ENCODE measurements at regions not wholly inside any gene's neighbourhood (a gene's known extent, or its start where the extent isn't known, plus 50 kb on each side); places are given as distances from the start of the nearest gene placed in this dataset.
"Not testable (repeated sequence)": the region's sequence is repeated elsewhere in the genome, so short reads cannot be mapped to it uniquely, and the experiment has no call there.

DNA sequence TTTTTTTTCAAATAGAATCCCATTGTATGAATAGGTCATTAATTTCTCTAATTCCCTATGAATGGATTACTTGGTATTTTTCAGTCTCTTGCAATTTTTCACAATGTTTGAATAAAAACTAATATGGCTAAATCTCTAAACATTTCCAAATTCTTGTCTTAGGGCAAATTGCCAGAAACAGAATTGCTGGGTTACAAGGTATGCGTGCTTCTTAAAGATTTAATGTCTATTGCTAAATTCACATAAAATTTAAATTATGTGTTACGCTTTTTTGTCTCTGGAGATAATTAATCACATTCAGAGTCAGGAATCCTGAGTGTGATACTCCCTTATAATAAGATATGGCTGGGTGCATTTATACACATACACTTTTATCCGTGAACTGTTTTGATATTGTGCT lies 264.5 kb upstream of the TBL1XR1 start:
- no peaks in the 10 kb centered on the region for H3K9me3 ChIP-seq (ENCODE audit: control insufficient read depth in 2 of 2, low read length in 2 of 2)
- no peaks in the 10 kb centered on the region for H3K4me1 ChIP-seq (ENCODE audit: control insufficient read depth in 2 of 2, insufficient read depth in 2 of 2, low read length in 2 of 2)
- H3K4me3 ChIP-seq (ENCODE audit: low read length in 2 of 2), result no peak overlapping the region
- H3K27me3 ChIP-seq (ENCODE audit: control insufficient read depth in 2 of 2, insufficient read depth in 2 of 2, low read length in 2 of 2), result no peaks in the 10 kb centered on the region
- no peak overlapping the region for H3K27ac ChIP-seq (ENCODE audit: low read depth in 2 of 2, low read length in 2 of 2)
- no peak overlapping the region for H3K9ac ChIP-seq (ENCODE audit: low read depth in 1 of 2, low read length in 2 of 2)
- H3K36me3 ChIP-seq (ENCODE audit: control insufficient read depth in 2 of 2, insufficient read depth in 2 of 2, low read length in 2 of 2), result no peaks in the 10 kb centered on the region

DNA sequence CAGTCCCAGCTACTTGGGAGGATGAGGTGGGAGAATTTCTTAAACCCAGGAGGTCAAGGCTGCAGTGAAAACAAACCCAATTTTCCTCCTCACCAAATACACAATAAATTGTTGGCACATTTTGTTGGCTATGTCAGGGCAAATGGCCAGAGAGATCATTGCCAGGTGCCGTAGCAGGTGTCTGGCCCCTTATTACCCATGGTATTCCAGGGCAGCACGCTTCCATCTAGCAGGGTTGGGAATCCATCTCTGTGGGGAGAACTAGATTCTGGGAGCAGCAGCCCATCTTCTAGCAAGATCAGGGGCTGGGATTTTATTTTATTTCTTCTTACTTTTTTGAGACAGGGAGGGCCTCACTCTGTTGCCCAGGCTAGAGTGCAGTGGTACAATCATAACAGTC lies 266.1 kb upstream of the TBL1XR1 start:
- not testable (repeated sequence) for H3K9me3 ChIP-seq (ENCODE audit: control insufficient read depth in 2 of 2, low read length in 2 of 2)

DNA sequence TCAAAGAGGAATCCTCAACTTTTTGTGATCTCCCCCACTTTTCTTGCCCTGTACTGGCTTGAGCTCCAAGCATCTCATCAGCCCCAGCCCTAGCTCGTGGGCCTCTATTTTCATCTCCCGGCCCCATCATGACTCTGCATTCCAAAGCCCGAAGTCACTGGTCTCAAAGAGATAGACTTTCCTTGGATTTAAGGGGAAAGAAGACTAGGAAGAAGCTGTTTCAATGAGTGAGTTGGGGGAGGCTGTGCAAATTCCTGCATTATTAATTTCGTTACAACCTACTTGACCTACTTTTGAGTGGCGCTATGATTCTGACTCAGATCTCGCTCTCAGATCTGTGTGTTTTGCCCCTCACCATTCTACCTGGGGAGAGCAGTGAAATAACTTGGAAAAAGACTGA lies 266.6 kb upstream of the TBL1XR1 start:
- Histone ChIP-seq H3K27ac (ENCODE audit: low read depth in 2 of 2, low read length in 2 of 2) (no peak overlapping the region), H3K36me3 (ENCODE audit: control insufficient read depth in 2 of 2, insufficient read depth in 2 of 2, low read length in 2 of 2) (no peaks in the 10 kb centered on the region), H3K4me1 (ENCODE audit: control insufficient read depth in 2 of 2, insufficient read depth in 2 of 2, low read length in 2 of 2) (peaks cover 0 to 4% of the 10 kb centered on the region in 2 donors), H3K4me3 (ENCODE audit: low read length in 2 of 2) (no peak overlapping the region), H3K9ac (ENCODE audit: low read depth in 1 of 2, low read length in 2 of 2) (no peak overlapping the region), H3K27me3 (ENCODE audit: control insufficient read depth in 2 of 2, insufficient read depth in 2 of 2, low read length in 2 of 2) (no peaks in the 10 kb centered on the region), H3K9me3 (ENCODE audit: control insufficient read depth in 2 of 2, low read length in 2 of 2) (no peaks in the 10 kb centered on the region)

More for the DNA sequence above, 266.1 kb upstream of the TBL1XR1 start:
- not testable (repeated sequence) for H3K27me3 ChIP-seq (ENCODE audit: control insufficient read depth in 2 of 2, insufficient read depth in 2 of 2, low read length in 2 of 2); H3K4me3 ChIP-seq (ENCODE audit: low read length in 2 of 2); H3K9ac ChIP-seq (ENCODE audit: low read depth in 1 of 2, low read length in 2 of 2); H3K4me1 ChIP-seq (ENCODE audit: control insufficient read depth in 2 of 2, insufficient read depth in 2 of 2, low read length in 2 of 2); H3K36me3 ChIP-seq (ENCODE audit: control insufficient read depth in 2 of 2, insufficient read depth in 2 of 2, low read length in 2 of 2); H3K27ac ChIP-seq (ENCODE audit: low read depth in 2 of 2, low read length in 2 of 2)

DNA sequence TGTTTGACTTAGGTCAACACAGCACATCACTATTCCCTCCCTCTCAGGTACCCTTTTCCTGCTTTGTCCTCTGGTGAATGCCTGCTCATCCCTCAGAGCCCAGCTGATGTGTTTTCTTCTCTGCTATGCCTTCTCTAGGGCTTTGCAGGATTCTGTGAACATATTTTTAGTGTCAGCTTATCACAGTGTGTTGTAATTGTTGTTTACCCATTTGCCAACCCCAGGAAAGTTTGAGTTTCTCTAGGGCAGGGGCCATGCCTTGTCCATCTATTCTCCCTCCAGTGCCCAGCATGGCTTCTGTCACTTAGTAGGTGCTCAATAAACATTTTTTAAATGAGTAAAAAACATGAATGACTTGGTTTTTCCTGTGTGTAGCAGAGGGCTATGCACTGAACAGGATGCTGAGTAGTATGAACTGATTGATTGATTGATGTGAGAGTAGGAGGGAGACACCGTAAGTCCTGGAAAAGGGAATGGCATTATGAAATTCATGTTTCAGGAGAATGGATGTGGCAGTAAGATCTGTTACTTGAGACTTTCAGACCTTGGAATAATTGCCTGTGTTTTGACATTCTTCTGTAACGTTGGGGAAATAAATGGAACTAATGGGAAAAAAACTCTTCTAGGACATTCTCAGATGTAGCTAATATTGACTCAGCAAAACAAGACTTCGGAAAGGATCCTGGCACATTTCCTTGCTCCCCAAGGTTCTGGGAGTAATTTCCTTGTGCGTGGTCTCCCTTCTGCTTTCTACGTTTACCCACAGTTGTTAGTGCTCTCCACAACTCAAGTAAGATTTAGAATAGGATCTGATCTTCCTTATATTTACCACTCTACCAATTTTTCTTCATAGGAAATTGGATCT lies 267.3 kb upstream of the TBL1XR1 start:
- no peak overlapping the region for H3K4me3 ChIP-seq (ENCODE audit: low read length in 2 of 2)

DNA sequence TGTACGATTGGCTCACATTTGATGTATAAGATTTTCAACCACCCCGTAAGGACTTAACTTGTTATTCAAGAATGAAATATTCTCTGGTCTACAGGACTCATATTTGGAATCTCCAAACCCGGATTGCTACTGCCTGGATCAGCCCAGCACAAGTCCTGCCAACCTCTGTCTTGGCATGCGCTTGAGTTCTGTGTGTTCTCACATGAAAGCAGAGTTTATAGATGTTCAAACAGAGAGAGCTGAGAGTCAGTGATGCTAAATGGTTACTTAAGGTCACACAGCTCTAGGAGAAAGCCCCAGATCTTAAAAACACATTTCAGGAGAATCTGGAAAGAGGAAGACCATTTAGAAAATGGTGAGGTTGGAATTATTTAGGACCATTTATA lies 268.0 kb upstream of the TBL1XR1 start:
- Histone ChIP-seq H3K27me3 (ENCODE audit: control insufficient read depth in 2 of 2, insufficient read depth in 2 of 2, low read length in 2 of 2) (no peaks in the 10 kb centered on the region), H3K4me3 (ENCODE audit: low read length in 2 of 2) (no peak overlapping the region), H3K9me3 (ENCODE audit: control insufficient read depth in 2 of 2, low read length in 2 of 2) (no peaks in the 10 kb centered on the region), H3K27ac (ENCODE audit: low read depth in 2 of 2, low read length in 2 of 2) (no peak overlapping the region), H3K36me3 (ENCODE audit: control insufficient read depth in 2 of 2, insufficient read depth in 2 of 2, low read length in 2 of 2) (no peaks in the 10 kb centered on the region), H3K4me1 (ENCODE audit: control insufficient read depth in 2 of 2, insufficient read depth in 2 of 2, low read length in 2 of 2) (peaks cover 0 to 4% of the 10 kb centered on the region in 2 donors), H3K9ac (ENCODE audit: low read depth in 1 of 2, low read length in 2 of 2) (no peak overlapping the region)

More for the DNA sequence above, 267.3 kb upstream of the TBL1XR1 start:
- H3K4me1 ChIP-seq (ENCODE audit: control insufficient read depth in 2 of 2, insufficient read depth in 2 of 2, low read length in 2 of 2), result peaks cover 0 to 4% of the 10 kb centered on the region in 2 donors
- H3K9ac ChIP-seq (ENCODE audit: low read depth in 1 of 2, low read length in 2 of 2), result no peak overlapping the region
- no peaks in the 10 kb centered on the region for H3K27me3 ChIP-seq (ENCODE audit: control insufficient read depth in 2 of 2, insufficient read depth in 2 of 2, low read length in 2 of 2)
- H3K9me3 ChIP-seq (ENCODE audit: control insufficient read depth in 2 of 2, low read length in 2 of 2), result no peaks in the 10 kb centered on the region
- H3K27ac ChIP-seq (ENCODE audit: low read depth in 2 of 2, low read length in 2 of 2), result no peak overlapping the region
- no peaks in the 10 kb centered on the region for H3K36me3 ChIP-seq (ENCODE audit: control insufficient read depth in 2 of 2, insufficient read depth in 2 of 2, low read length in 2 of 2)

DNA sequence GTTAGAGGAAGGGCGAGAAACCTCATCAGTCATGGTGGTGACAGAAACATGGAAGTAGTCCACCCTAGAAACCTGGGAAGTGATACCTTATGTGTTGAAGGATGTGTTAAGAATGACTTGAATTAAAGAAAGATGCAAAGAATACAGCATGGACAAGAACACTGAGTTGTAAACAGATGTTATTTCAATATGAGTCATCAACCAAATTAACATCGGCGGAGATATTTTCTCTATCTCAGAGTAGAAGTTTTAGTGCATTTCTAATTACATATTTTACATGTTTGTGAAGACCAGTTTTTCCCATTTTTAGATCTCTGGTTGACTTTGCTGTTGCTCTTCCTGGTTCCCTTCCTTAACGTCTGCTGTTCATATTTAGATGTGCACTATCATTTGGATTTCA lies 268.8 kb upstream of the TBL1XR1 start:
- Histone ChIP-seq H3K9ac (ENCODE audit: low read depth in 1 of 2, low read length in 2 of 2) (no peak overlapping the region), H3K9me3 (ENCODE audit: control insufficient read depth in 2 of 2, low read length in 2 of 2) (no peaks in the 10 kb centered on the region), H3K27me3 (ENCODE audit: control insufficient read depth in 2 of 2, insufficient read depth in 2 of 2, low read length in 2 of 2) (no peaks in the 10 kb centered on the region), H3K4me1 (ENCODE audit: control insufficient read depth in 2 of 2, insufficient read depth in 2 of 2, low read length in 2 of 2) (peaks cover 0 to 4% of the 10 kb centered on the region in 2 donors), H3K36me3 (ENCODE audit: control insufficient read depth in 2 of 2, insufficient read depth in 2 of 2, low read length in 2 of 2) (no peaks in the 10 kb centered on the region), H3K4me3 (ENCODE audit: low read length in 2 of 2) (no peak overlapping the region), H3K27ac (ENCODE audit: low read depth in 2 of 2, low read length in 2 of 2) (no peak overlapping the region)

DNA sequence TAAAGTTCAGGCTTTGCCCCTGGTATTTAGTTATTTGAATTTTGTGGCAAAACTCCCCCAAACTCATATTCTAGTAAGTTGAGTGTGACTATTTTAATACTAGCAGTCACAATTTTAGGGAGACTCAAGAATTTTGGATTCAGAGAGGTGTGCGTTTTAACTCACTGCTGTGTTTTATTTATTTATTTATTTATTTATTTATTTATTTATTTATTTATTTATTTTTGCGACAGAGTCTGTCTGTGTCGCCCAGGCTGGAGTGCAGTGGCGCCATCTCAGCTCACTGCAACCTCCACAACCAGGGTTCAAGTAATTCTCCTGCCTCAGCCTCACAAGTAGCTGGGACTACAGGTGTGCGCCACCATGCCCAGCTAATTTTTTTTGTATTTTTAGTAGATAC lies 269.3 kb upstream of the TBL1XR1 start:
- not testable (repeated sequence) for H3K27me3 ChIP-seq (ENCODE audit: control insufficient read depth in 2 of 2, insufficient read depth in 2 of 2, low read length in 2 of 2); H3K9ac ChIP-seq (ENCODE audit: low read depth in 1 of 2, low read length in 2 of 2); H3K4me1 ChIP-seq (ENCODE audit: control insufficient read depth in 2 of 2, insufficient read depth in 2 of 2, low read length in 2 of 2); H3K36me3 ChIP-seq (ENCODE audit: control insufficient read depth in 2 of 2, insufficient read depth in 2 of 2, low read length in 2 of 2); H3K9me3 ChIP-seq (ENCODE audit: control insufficient read depth in 2 of 2, low read length in 2 of 2); H3K4me3 ChIP-seq (ENCODE audit: low read length in 2 of 2); H3K27ac ChIP-seq (ENCODE audit: low read depth in 2 of 2, low read length in 2 of 2)

DNA sequence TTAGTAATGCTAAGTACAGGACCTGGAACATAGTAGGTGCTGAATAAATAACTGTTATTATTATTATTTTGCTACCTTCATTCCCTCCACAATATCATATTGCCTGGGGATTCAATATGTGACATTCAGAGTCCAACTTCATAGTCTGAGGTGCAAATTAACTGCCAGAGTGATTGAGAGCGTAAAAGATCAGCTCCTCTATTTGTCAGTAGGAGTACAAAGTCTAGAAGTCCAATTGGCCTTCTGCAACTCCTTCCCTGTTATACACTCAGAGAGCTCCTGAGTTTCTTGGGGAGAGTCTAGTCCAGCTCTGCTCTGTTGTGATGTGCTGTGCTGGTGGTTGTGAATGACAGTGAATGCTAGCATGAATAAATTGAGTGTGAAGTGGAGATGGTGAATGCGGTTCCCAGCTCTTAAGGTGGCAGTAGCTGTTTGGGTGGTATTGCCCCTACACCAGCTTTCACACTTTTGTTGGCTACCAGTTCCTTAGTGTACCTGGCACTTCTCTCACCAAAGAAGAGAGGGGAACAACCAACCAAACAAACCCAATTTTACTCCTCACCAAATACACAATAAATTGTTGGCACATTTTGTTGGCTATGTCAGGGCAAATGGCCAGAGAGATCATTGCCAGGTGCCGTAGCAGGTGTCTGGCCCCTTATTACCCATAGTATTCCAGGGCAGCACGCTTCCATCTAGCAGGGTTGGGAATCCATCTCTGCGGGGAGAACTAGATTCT lies 270.1 kb upstream of the TBL1XR1 start:
- H3K36me3 ChIP-seq (ENCODE audit: control insufficient read depth in 2 of 2, insufficient read depth in 2 of 2, low read length in 2 of 2), result no peaks in the 10 kb centered on the region
- no peak overlapping the region for H3K27ac ChIP-seq (ENCODE audit: low read depth in 2 of 2, low read length in 2 of 2)
- H3K4me3 ChIP-seq (ENCODE audit: low read length in 2 of 2), result no peak overlapping the region
- no peaks in the 10 kb centered on the region for H3K27me3 ChIP-seq (ENCODE audit: control insufficient read depth in 2 of 2, insufficient read depth in 2 of 2, low read length in 2 of 2)
- peaks cover 0 to 4% of the 10 kb centered on the region in 2 donors for H3K4me1 ChIP-seq (ENCODE audit: control insufficient read depth in 2 of 2, insufficient read depth in 2 of 2, low read length in 2 of 2)
- no peak overlapping the region for H3K9ac ChIP-seq (ENCODE audit: low read depth in 1 of 2, low read length in 2 of 2)
- no peaks in the 10 kb centered on the region for H3K9me3 ChIP-seq (ENCODE audit: control insufficient read depth in 2 of 2, low read length in 2 of 2)

DNA sequence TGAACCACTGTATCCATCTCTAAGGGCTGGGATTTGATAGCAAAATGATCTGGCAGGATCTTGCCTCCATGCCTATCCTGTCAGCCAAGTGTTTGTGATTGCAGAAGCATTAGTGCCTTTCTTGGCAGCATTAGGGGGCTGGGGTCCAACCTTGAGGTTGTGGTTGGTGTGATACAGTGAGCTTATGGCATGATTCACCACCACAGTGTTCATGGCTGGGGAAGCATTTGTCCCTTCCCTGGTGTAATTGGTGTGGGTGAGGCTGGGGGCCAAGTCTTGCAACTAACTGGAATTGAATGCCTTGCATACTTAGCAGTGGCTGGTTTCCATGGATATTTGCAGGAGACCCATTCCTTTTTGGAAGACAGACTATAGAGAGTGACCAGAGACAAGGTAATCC lies 271.0 kb upstream of the TBL1XR1 start:
- no peaks in the 10 kb centered on the region for H3K36me3 ChIP-seq (ENCODE audit: control insufficient read depth in 2 of 2, insufficient read depth in 2 of 2, low read length in 2 of 2)
- no peaks in the 10 kb centered on the region for H3K27me3 ChIP-seq (ENCODE audit: control insufficient read depth in 2 of 2, insufficient read depth in 2 of 2, low read length in 2 of 2)
- peaks cover 0 to 4% of the 10 kb centered on the region in 2 donors for H3K4me1 ChIP-seq (ENCODE audit: control insufficient read depth in 2 of 2, insufficient read depth in 2 of 2, low read length in 2 of 2)
- no peak overlapping the region for H3K4me3 ChIP-seq (ENCODE audit: low read length in 2 of 2)
- H3K27ac ChIP-seq (ENCODE audit: low read depth in 2 of 2, low read length in 2 of 2), result no peak overlapping the region
- no peaks in the 10 kb centered on the region for H3K9me3 ChIP-seq (ENCODE audit: control insufficient read depth in 2 of 2, low read length in 2 of 2)
- H3K9ac ChIP-seq (ENCODE audit: low read depth in 1 of 2, low read length in 2 of 2), result no peak overlapping the region

DNA sequence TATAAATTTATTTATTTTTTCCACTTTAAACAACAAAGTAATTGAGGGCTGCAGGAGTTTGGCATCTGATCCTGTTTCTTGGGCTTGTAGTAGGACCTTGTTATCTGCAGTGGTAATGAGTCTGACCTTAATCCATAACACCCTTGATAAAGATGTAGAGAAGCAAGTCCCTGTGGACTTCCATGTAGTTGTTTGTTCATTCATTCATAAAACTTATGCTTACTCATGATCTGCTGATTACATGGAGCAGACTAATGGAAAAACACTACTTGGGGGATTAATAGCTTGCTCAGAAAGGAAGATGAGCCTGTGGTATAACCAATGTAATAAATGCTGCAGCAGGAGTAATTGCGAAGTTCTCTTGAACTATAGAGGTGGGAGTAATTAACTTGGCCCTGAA lies 271.5 kb upstream of the TBL1XR1 start:
- Histone ChIP-seq H3K27ac (ENCODE audit: low read depth in 2 of 2, low read length in 2 of 2) (no peak overlapping the region), H3K36me3 (ENCODE audit: control insufficient read depth in 2 of 2, insufficient read depth in 2 of 2, low read length in 2 of 2) (no peaks in the 10 kb centered on the region), H3K27me3 (ENCODE audit: control insufficient read depth in 2 of 2, insufficient read depth in 2 of 2, low read length in 2 of 2) (no peaks in the 10 kb centered on the region), H3K9ac (ENCODE audit: low read depth in 1 of 2, low read length in 2 of 2) (no peak overlapping the region), H3K4me1 (ENCODE audit: control insufficient read depth in 2 of 2, insufficient read depth in 2 of 2, low read length in 2 of 2) (peaks cover 0 to 4% of the 10 kb centered on the region in 2 donors), H3K9me3 (ENCODE audit: control insufficient read depth in 2 of 2, low read length in 2 of 2) (no peaks in the 10 kb centered on the region), H3K4me3 (ENCODE audit: low read length in 2 of 2) (no peak overlapping the region)
